SU-DHL-6 (cell line): ENCODE measurements at regions not wholly inside any gene's neighbourhood (a gene's known extent, or its start where the extent isn't known, plus 50 kb on each side); places are given as distances from the start of the nearest gene placed in this dataset.

Experiments used
- H2AFZ ChIP-seq: fragments of 200-600 bp; sonication (generic); 2 replicates; pipeline ENCODE4 v1.6.1; 2014; ENCODE audit warnings: low read depth, mild to moderate bottlenecking, moderate library complexity, mixed read lengths, antibody characterized with exemption, low read length; ENCODE audit not compliant: severe bottlenecking
- H3F3A ChIP-seq: fragments of 200-600 bp; shearing (Covaris generic); 2 replicates; pipeline ENCODE4 v1.6.0; 2016; ENCODE audit warnings: antibody characterized with exemption, mild to moderate bottlenecking; ENCODE audit not compliant: insufficient read depth
- H3K27ac ChIP-seq: fragments of 200-600 bp; sonication (generic); 2 replicates; pipeline ENCODE4 v1.5.1; 2016; ENCODE audit warnings: low read depth, mild to moderate bottlenecking, low read length, moderate library complexity, mixed read lengths
- H3K27me3 ChIP-seq: fragments of 200-600 bp; sonication (generic), shearing (Covaris generic); 2 replicates; pipeline ENCODE4 v1.6.0; 2014; ENCODE audit warnings: mild to moderate bottlenecking, low read length
- H3K36me3 ChIP-seq: fragments of 200-600 bp; sonication (generic); 2 replicates; pipeline ENCODE4 v1.6.1; 2014; ENCODE audit warnings: mild to moderate bottlenecking, low read length, mixed read lengths
- H3K4me2 ChIP-seq: fragments of 300-600, 200-600 bp; shearing (Covaris generic), sonication (generic); 2 replicates; pipeline ENCODE4 v1.6.0; 2014; ENCODE audit warnings: low read length, low read depth, mild to moderate bottlenecking; ENCODE audit not compliant: poor library complexity, severe bottlenecking
- H3K4me3 ChIP-seq: fragments of 200-600 bp; sonication (generic); 2 replicates; pipeline ENCODE4 v1.5.1; 2014; ENCODE audit warnings: antibody characterized with exemption, low read length, mild to moderate bottlenecking, mixed read lengths; ENCODE audit not compliant: insufficient read depth, poor library complexity, severe bottlenecking
- H3K79me2 ChIP-seq: fragments of 200-600 bp; sonication (generic); 2 replicates; pipeline ENCODE4 v1.6.1; 2014; ENCODE audit warnings: mild to moderate bottlenecking, low read length, moderate library complexity; ENCODE audit not compliant: insufficient read depth
- H3K9ac ChIP-seq: fragments of 200-600 bp; sonication (generic); 2 replicates; pipeline ENCODE4 v1.7.0; 2014; ENCODE audit warnings: mild to moderate bottlenecking, low read length
- H3K9me2 ChIP-seq: fragments of 200-600 bp; sonication (generic); replicated peaks from 2 replicates; pipeline ENCODE4 v1.6.1; 2014; ENCODE audit warnings: low read length; ENCODE audit not compliant: insufficient read depth
- H3K9me3 ChIP-seq: fragments of 200-600 bp; sonication (generic); 2 replicates; pipeline ENCODE4 v1.6.1; 2014; ENCODE audit warnings: low read length, mixed read lengths; ENCODE audit not compliant: insufficient read depth
- H4K20me1 ChIP-seq: fragments of 200-600 bp; sonication (generic); 2 replicates; pipeline ENCODE4 v1.6.1; 2014; ENCODE audit warnings: low read depth, mild to moderate bottlenecking, antibody characterized with exemption, low read length, moderate library complexity, mixed read lengths
- CTCF ChIP-seq: fragments of 200-600 bp; sonication (generic); IDR thresholded peaks from one replicate; pipeline ENCODE4 v1.5.1; 2017; ENCODE audit warnings: antibody characterized with exemption, mild to moderate bottlenecking, low read length, moderate library complexity; ENCODE audit not compliant: insufficient read depth, poor library complexity, severe bottlenecking
- EZH2phosphoT487 ChIP-seq: fragments of 200-600 bp; sonication (generic), shearing (Covaris generic); conservative IDR thresholded peaks from 2 replicates; pipeline ENCODE4 v1.6.1; 2018; ENCODE audit warnings: mild to moderate bottlenecking, antibody characterized with exemption, low read length, moderate library complexity, mixed read lengths

- H3K27me3 ChIP-seq, result no peaks in the 10 kb centered on the region
- no peaks in the 10 kb centered on the region for H3F3A ChIP-seq
- no peaks in the 10 kb centered on the region for H3K9me2 ChIP-seq
- no peak overlapping the region for H3K27ac ChIP-seq
- H3K36me3 ChIP-seq, result no peaks in the 10 kb centered on the region
- no peaks in the 10 kb centered on the region for H3K79me2 ChIP-seq
- no peak overlapping the region for H3K9ac ChIP-seq
- H4K20me1 ChIP-seq, result no peaks in the 10 kb centered on the region
- no peak overlapping the region for H3K4me2 ChIP-seq
- TF ChIP-seq EZH2phosphoT487 (no peak), CTCF (no peak)
- no peaks in the 10 kb centered on the region for H3K9me3 ChIP-seq
- H3K4me3 ChIP-seq, result no peak overlapping the region
- no peak overlapping the region for H2AFZ ChIP-seq
These were observed 676.6 kb downstream of the USP25 start for GRCh38 chr21:16406355-16406754.

GRCh38 chr21:16407403-16408240 lies 677.8 kb downstream of the USP25 start:
- Histone ChIP-seq H3K9me2 (no peaks in the 10 kb centered on the region), H3K4me3 (no peak overlapping the region), H2AFZ (no peak overlapping the region), H3K79me2 (no peaks in the 10 kb centered on the region), H3K9me3 (no peaks in the 10 kb centered on the region), H3K27ac (no peak overlapping the region), H4K20me1 (no peaks in the 10 kb centered on the region), H3K4me2 (no peak overlapping the region), H3K36me3 (no peaks in the 10 kb centered on the region), H3K27me3 (no peaks in the 10 kb centered on the region), H3F3A (no peaks in the 10 kb centered on the region), H3K9ac (no peak overlapping the region)
- TF ChIP-seq EZH2phosphoT487, result no peak
- TF ChIP-seq CTCF, result no peak

- no peak overlapping the region for H3K4me3 ChIP-seq
- H3K9ac ChIP-seq, result no peak overlapping the region
- H3K4me2 ChIP-seq, result no peak overlapping the region
- H4K20me1 ChIP-seq, result no peaks in the 10 kb centered on the region
- H3K9me3 ChIP-seq, result no peaks in the 10 kb centered on the region
- no peaks in the 10 kb centered on the region for H3K79me2 ChIP-seq
- no peaks in the 10 kb centered on the region for H3K36me3 ChIP-seq
- no peak overlapping the region for H2AFZ ChIP-seq
- no peaks in the 10 kb centered on the region for H3K27me3 ChIP-seq
- no peak overlapping the region for H3K27ac ChIP-seq
- no peaks in the 10 kb centered on the region for H3F3A ChIP-seq
- no peak for TF ChIP-seq EZH2phosphoT487
- TF ChIP-seq CTCF, result no peak
- H3K9me2 ChIP-seq, result no peaks in the 10 kb centered on the region
These were observed 678.5 kb downstream of the USP25 start for GRCh38 chr21:16408280-16408679.
